ENCODE measurements at regions not wholly inside any gene's neighbourhood (a gene's known extent, or its start where the extent isn't known, plus 50 kb on each side); places are given as distances from the start of the nearest gene placed in this dataset.
"Not testable (repeated sequence)": the region's sequence is repeated elsewhere in the genome, so short reads cannot be mapped to it uniquely, and the experiment has no call there.

DNA sequence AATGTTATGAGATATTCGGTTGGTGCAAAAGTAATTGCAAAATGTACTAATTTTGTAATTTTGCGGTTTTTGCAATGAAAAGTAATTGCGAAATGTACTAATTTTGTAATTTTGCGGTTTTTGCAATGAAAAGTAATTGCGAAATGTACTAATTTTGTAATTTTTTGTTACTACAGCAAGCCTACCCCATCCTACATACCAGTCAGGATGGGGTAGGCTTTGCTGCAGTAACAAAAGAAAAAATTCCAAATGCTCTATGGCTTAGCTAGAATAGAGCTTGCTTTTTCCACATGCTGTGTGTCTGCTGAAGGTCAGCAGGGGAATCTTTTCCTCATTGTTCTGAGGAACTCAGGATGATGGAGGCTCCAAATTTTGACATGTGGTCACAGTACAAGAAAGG, 83.3 kb upstream of the GPRC5B start:
- Histone ChIP-seq H3K9me3 (peaks cover 0 to 22% of the 10 kb centered on the region in 2 donors), H3K4me1 (no peaks in the 10 kb centered on the region), H3K4me3 (no peak overlapping the region), H3K27me3 (peaks cover 0 to 5% of the 10 kb centered on the region in 2 donors), H3K27ac (no peak overlapping the region), H3K36me3 (no peaks in the 10 kb centered on the region)
- TF ChIP-seq, protein P1, sequence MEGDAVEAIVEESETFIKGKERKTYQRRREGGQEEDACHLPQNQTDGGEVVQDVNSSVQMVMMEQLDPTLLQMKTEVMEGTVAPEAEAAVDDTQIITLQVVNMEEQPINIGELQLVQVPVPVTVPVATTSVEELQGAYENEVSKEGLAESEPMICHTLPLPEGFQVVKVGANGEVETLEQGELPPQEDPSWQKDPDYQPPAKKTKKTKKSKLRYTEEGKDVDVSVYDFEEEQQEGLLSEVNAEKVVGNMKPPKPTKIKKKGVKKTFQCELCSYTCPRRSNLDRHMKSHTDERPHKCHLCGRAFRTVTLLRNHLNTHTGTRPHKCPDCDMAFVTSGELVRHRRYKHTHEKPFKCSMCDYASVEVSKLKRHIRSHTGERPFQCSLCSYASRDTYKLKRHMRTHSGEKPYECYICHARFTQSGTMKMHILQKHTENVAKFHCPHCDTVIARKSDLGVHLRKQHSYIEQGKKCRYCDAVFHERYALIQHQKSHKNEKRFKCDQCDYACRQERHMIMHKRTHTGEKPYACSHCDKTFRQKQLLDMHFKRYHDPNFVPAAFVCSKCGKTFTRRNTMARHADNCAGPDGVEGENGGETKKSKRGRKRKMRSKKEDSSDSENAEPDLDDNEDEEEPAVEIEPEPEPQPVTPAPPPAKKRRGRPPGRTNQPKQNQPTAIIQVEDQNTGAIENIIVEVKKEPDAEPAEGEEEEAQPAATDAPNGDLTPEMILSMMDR (IDR thresholded peaks at IDR 0.05): no peak
- ATAC-seq (no peak), DNase-seq (no peak)
- intact Hi-C loops (cut with DNase I): no loop called here

DNA sequence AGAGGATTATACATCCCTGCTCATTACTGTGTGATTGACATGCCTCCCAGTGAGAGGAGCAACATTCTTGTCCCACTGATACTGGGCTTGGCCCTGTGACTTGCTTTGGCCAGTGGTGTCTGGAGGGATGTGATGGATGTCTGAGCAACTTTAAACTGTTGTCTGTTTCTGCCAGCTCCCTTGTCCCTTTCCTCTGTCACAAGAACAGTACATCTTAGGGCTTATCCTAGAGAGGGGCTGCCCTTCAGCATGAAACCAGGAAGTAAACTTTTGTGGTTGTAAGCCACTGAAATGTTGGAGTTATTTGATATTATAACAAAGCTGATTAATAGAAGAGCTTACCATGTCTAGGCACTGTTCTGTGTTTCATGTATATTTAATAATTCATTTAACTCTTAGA, 82.9 kb upstream of the GPRC5B start:
- ATAC-seq: no peak
- Histone ChIP-seq H3K4me3 (no peak overlapping the region), H3K27ac (no peak overlapping the region), H3K4me1 (no peaks in the 10 kb centered on the region), H3K9me3 (peaks cover 0 to 22% of the 10 kb centered on the region in 2 donors), H3K36me3 (no peaks in the 10 kb centered on the region), H3K27me3 (peaks cover 0 to 6% of the 10 kb centered on the region in 2 donors)
- TF ChIP-seq, protein P1 (IDR thresholded peaks at IDR 0.05): no peak
- intact Hi-C loops (cut with DNase I): no loop called here
- DNase-seq: no peak

DNA sequence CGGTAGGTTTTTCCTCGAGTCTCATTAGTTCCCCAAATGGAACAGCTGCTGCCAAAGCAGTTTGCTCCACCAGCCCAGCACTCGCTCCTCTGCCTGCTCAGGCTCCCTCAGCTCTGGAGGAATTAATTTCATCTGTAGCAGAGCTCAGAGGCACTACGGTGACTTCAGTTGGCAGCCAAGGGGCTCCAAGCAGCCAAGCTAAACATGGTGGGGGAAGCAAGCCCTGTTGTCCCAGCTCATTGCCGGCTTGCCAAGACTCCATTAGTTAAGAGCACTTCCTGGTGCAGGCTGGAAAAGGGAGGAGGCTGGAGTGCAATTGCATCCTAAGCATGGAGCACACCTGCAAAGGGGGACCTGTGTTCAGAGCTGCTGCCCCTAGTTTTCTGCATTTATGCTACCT, 78.7 kb upstream of the GPRC5B start:
- Histone ChIP-seq H3K4me1 (no peaks in the 10 kb centered on the region), H3K27me3 (peaks cover 0 to 8% of the 10 kb centered on the region in 2 donors), H3K36me3 (no peaks in the 10 kb centered on the region), H3K9me3 (peaks cover 0 to 14% of the 10 kb centered on the region in 2 donors), H3K27ac (no peak overlapping the region), H3K4me3 (no peak overlapping the region)
- intact Hi-C loops (cut with DNase I): no loop called here
- ATAC-seq (no peak), DNase-seq (no peak)
- TF ChIP-seq, protein P1 (IDR thresholded peaks at IDR 0.05): no peak

DNA sequence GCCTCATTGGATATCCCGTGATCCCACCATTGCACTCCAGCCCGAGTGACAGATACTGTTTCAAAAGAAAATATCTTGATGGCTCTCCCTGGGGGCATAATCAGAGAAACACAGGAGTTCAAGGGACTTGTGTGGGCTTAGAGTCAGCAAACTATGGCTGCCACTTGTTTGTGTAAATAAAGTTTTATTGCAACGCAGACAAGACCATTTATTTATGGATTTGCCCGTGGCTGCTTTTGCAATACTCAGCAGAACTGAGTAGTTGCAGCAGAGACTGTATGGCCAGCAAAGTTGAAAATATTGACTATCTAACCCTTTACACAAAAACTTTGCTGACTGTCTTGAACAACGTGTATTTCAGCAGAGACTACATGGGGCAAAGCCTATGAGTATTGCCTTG, 75.5 kb upstream of the GPRC5B start:
- no peak overlapping the region for H3K4me3 ChIP-seq
- intact Hi-C loops (cut with DNase I): no loop called here
- no peak for DNase-seq

DNA sequence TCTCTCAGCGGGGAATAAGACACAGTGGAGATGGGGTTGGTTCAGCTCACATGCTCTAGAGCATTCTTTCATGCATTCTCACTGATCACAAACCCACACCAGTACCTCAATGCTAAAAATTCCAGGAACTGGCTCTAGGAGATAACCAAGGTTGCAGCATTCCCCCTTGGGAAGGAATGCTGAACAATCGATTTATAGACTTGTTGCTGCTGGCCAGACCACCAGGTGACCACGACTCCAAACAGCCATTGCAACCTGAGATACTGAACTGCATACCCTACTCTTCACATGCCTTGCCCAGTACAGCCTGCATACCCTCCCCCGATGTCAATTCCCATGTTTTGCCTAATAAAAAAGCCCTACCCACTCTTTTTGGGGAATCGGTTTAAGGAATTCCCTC, 75.1 kb upstream of the GPRC5B start:
- Histone ChIP-seq H3K4me3 (no peak overlapping the region), H3K4me1 (no peaks in the 10 kb centered on the region), H3K36me3 (no peaks in the 10 kb centered on the region), H3K27ac (no peak overlapping the region), H3K27me3 (peaks cover 0 to 12% of the 10 kb centered on the region in 2 donors), H3K9me3 (no peaks in the 10 kb centered on the region)
- DNase-seq (no peak), ATAC-seq (no peak)
- TF ChIP-seq, protein P1 (IDR thresholded peaks at IDR 0.05): no peak
- intact Hi-C loops (cut with DNase I): no loop called here

More for the DNA sequence above, 75.5 kb upstream of the GPRC5B start:
- H3K4me1 ChIP-seq: no peaks in the 10 kb centered on the region
- no peak overlapping the region for H3K27ac ChIP-seq
- H3K27me3 ChIP-seq: peaks cover 0 to 12% of the 10 kb centered on the region in 2 donors
- H3K36me3 ChIP-seq: no peaks in the 10 kb centered on the region
- no peak for ATAC-seq
- H3K9me3 ChIP-seq: no peaks in the 10 kb centered on the region
- TF ChIP-seq, protein P1 (IDR thresholded peaks at IDR 0.05): no peak

DNA sequence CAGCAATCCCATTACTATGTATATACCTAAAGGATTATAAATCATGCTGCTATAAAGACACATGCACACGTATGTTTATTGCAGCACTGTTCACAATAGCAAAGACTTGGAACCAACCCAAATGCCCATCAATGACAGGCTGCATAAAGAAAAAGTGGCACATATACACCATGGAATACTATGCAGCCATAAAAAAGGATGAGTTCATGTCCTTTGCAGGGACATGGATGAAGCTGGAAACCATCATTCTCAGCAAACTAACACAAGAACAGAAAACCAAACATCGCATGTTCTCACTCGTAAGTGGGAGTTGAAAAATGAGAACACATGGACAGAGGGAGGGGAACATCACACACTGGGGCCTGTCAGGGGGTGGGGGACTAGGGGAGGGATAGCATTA, 71.2 kb upstream of the GPRC5B start:
- ATAC-seq, H3K27ac ChIP-seq, DNase-seq: not testable (repeated sequence)

DNA sequence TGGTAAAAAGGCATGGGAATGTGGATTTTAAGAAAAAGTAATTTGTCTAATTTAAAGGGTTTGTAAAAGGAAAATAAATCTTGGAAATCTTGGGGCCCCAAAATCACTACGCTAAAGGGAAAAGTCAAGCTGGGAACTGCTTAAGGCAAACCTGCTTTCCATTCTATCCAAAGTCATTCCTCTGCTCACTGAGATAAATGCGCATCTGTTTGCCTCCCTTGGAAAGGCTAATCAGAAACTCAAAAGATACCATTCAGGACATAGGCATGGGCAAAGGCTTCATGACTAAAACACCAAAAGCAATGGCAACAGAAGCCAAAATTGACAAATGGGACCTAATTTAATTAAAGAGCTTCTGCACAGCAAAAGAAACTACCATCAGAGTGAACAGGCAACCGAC, 70.4 kb upstream of the GPRC5B start:
- H3K36me3 ChIP-seq; H3K4me3 ChIP-seq; DNase-seq; ATAC-seq; H3K4me1 ChIP-seq; intact Hi-C loops (cut with DNase I); H3K9me3 ChIP-seq; H3K27ac ChIP-seq: not testable (repeated sequence)
- H3K27me3 ChIP-seq: peaks cover 0 to 28% of the 10 kb centered on the region in 2 donors

More for the DNA sequence above, 71.2 kb upstream of the GPRC5B start:
- peaks cover 0 to 28% of the 10 kb centered on the region in 2 donors for H3K27me3 ChIP-seq
- H3K9me3 ChIP-seq; H3K4me3 ChIP-seq; H3K4me1 ChIP-seq; intact Hi-C loops (cut with DNase I); H3K36me3 ChIP-seq: not testable (repeated sequence)
